ENCODE measurements at regions not wholly inside any gene's neighbourhood (a gene's known extent, or its start where the extent isn't known, plus 50 kb on each side); places are given as distances from the start of the nearest gene placed in this dataset.

- WGBS = 91% methylated on average over 9 of the region's 9 CpGs
- Histone ChIP-seq H3K4me3 (ENCODE audit: low read depth, low read length) (no peak overlapping the region), H3K27ac (ENCODE audit: low read depth) (no peak overlapping the region), H3K4me1 (ENCODE audit: insufficient read depth) (no peaks in the 10 kb centered on the region), H3K36me3 (ENCODE audit: insufficient read depth) (no peaks in the 10 kb centered on the region)
- no peak for DNase-seq (ENCODE audit: extremely low spot score)
These were observed 295.2 kb upstream of the ZNF32 start for GRCh38 chr10:43943818-43944360.

- no peak overlapping the region for H3K27ac ChIP-seq (ENCODE audit: low read depth)
- no peaks in the 10 kb centered on the region for H3K36me3 ChIP-seq (ENCODE audit: insufficient read depth)
- H3K4me3 ChIP-seq (ENCODE audit: low read depth, low read length) = no peak overlapping the region
- DNase-seq (ENCODE audit: extremely low spot score) = no peak
- H3K4me1 ChIP-seq (ENCODE audit: insufficient read depth) = no peaks in the 10 kb centered on the region
- WGBS = 81% methylated on average over 15 of the region's 15 CpGs
These were observed 294.6 kb upstream of the ZNF32 start for GRCh38 chr10:43943119-43943817.

GRCh38 chr10:43942096-43942850 lies 293.6 kb upstream of the ZNF32 start:
- Histone ChIP-seq H3K27ac (ENCODE audit: low read depth) (no peak overlapping the region), H3K4me1 (ENCODE audit: insufficient read depth) (no peaks in the 10 kb centered on the region), H3K36me3 (ENCODE audit: insufficient read depth) (no peaks in the 10 kb centered on the region), H3K4me3 (ENCODE audit: low read depth, low read length) (no peak overlapping the region)
- DNase-seq (ENCODE audit: extremely low spot score) = no peak
- 85% methylated on average over 10 of the region's 10 CpGs for WGBS

- H3K4me3 ChIP-seq (ENCODE audit: low read depth, low read length) = no peak overlapping the region
- no peaks in the 10 kb centered on the region for H3K4me1 ChIP-seq (ENCODE audit: insufficient read depth)
- no peaks in the 10 kb centered on the region for H3K36me3 ChIP-seq (ENCODE audit: insufficient read depth)
- no peak overlapping the region for H3K27ac ChIP-seq (ENCODE audit: low read depth)
- no peak for DNase-seq (ENCODE audit: extremely low spot score)
- WGBS = 67% methylated on average over 4 of the region's 4 CpGs
These were observed 292.5 kb upstream of the ZNF32 start for GRCh38 chr10:43940898-43941837.

- Histone ChIP-seq H3K4me1 (ENCODE audit: insufficient read depth) (no peaks in the 10 kb centered on the region), H3K36me3 (ENCODE audit: insufficient read depth) (no peaks in the 10 kb centered on the region), H3K4me3 (ENCODE audit: low read depth, low read length) (no peak overlapping the region), H3K27ac (ENCODE audit: low read depth) (no peak overlapping the region)
- 41% methylated on average over 10 of the region's 10 CpGs for WGBS
- DNase-seq (ENCODE audit: extremely low spot score) = peak; percentile 35
These were observed 291.5 kb upstream of the ZNF32 start for GRCh38 chr10:43939939-43940820.

- no peak overlapping the region for H3K27ac ChIP-seq (ENCODE audit: low read depth)
- DNase-seq (ENCODE audit: extremely low spot score) = no peak
- WGBS = 89% methylated on average over 6 of the region's 6 CpGs
- no peaks in the 10 kb centered on the region for H3K36me3 ChIP-seq (ENCODE audit: insufficient read depth)
- H3K4me3 ChIP-seq (ENCODE audit: low read depth, low read length) = no peak overlapping the region
- H3K4me1 ChIP-seq (ENCODE audit: insufficient read depth) = no peaks in the 10 kb centered on the region
These were observed 290.8 kb upstream of the ZNF32 start for GRCh38 chr10:43939389-43939938.

GRCh38 chr10:43938810-43939209 lies 290.1 kb upstream of the ZNF32 start:
- no peaks in the 10 kb centered on the region for H3K36me3 ChIP-seq (ENCODE audit: insufficient read depth)
- H3K4me3 ChIP-seq (ENCODE audit: low read depth, low read length) = no peak overlapping the region
- H3K27ac ChIP-seq (ENCODE audit: low read depth) = no peak overlapping the region
- H3K4me1 ChIP-seq (ENCODE audit: insufficient read depth) = no peaks in the 10 kb centered on the region
- WGBS = 86% methylated on average over 8 of the region's 8 CpGs
- DNase-seq (ENCODE audit: extremely low spot score) = no peak

- 93% methylated on average over 4 of the region's 4 CpGs for WGBS
- no peak overlapping the region for H3K27ac ChIP-seq (ENCODE audit: low read depth)
These were observed 282.7 kb upstream of the ZNF32 start for GRCh38 chr10:43931308-43931930.

GRCh38 chr10:43930777-43931176 lies 282.1 kb upstream of the ZNF32 start:
- no peak overlapping the region for H3K4me3 ChIP-seq (ENCODE audit: low read depth, low read length)
- H3K27ac ChIP-seq (ENCODE audit: low read depth) = no peak overlapping the region
- DNase-seq (ENCODE audit: extremely low spot score) = no peak
- WGBS = 98% methylated on average over 5 of the region's 5 CpGs
- no peaks in the 10 kb centered on the region for H3K4me1 ChIP-seq (ENCODE audit: insufficient read depth)
- H3K36me3 ChIP-seq (ENCODE audit: insufficient read depth) = no peaks in the 10 kb centered on the region

More at GRCh38 chr10:43931308-43931930, 282.7 kb upstream of the ZNF32 start:
- Histone ChIP-seq H3K36me3 (ENCODE audit: insufficient read depth) (no peaks in the 10 kb centered on the region), H3K4me3 (ENCODE audit: low read depth, low read length) (no peak overlapping the region), H3K4me1 (ENCODE audit: insufficient read depth) (no peaks in the 10 kb centered on the region)
- DNase-seq (ENCODE audit: extremely low spot score) = no peak

GRCh38 chr10:43930243-43930642 lies 281.6 kb upstream of the ZNF32 start:
- no peak for DNase-seq (ENCODE audit: extremely low spot score)
- H3K4me3 ChIP-seq (ENCODE audit: low read depth, low read length) = no peak overlapping the region
- no peaks in the 10 kb centered on the region for H3K4me1 ChIP-seq (ENCODE audit: insufficient read depth)
- no peak overlapping the region for H3K27ac ChIP-seq (ENCODE audit: low read depth)
- H3K36me3 ChIP-seq (ENCODE audit: insufficient read depth) = no peaks in the 10 kb centered on the region
- WGBS = 92% methylated on average over 3 of the region's 3 CpGs

- Histone ChIP-seq H3K27ac (ENCODE audit: low read depth) (no peak overlapping the region), H3K36me3 (ENCODE audit: insufficient read depth) (no peaks in the 10 kb centered on the region), H3K4me1 (ENCODE audit: insufficient read depth) (no peaks in the 10 kb centered on the region), H3K4me3 (ENCODE audit: low read depth, low read length) (no peak overlapping the region)
- DNase-seq (ENCODE audit: extremely low spot score) = no peak
- 88% methylated on average over 6 of the region's 6 CpGs for WGBS
These were observed 280.4 kb upstream of the ZNF32 start for GRCh38 chr10:43929122-43929521.

GRCh38 chr10:43928425-43928968 lies 279.8 kb upstream of the ZNF32 start:
- Histone ChIP-seq H3K4me3 (ENCODE audit: low read depth, low read length) (no peak overlapping the region), H3K4me1 (ENCODE audit: insufficient read depth) (no peaks in the 10 kb centered on the region), H3K27ac (ENCODE audit: low read depth) (no peak overlapping the region), H3K36me3 (ENCODE audit: insufficient read depth) (no peaks in the 10 kb centered on the region)
- DNase-seq (ENCODE audit: extremely low spot score) = no peak
- 83% methylated on average over 7 of the region's 7 CpGs for WGBS
